Neural cell (in vitro differentiated cells): ENCODE measurements at regions not wholly inside any gene's neighbourhood (a gene's known extent, or its start where the extent isn't known, plus 50 kb on each side); places are given as distances from the start of the nearest gene placed in this dataset.

ENCODE experiments used
- H2AFZ ChIP-seq: fragments of 200-600, 300-800 bp; sonication (generic), shearing (Covaris generic); 2 replicates; pipeline ENCODE4 v1.6.0; 2014; ENCODE audit warnings: low read depth, mild to moderate bottlenecking, antibody characterized with exemption, low read length, moderate library complexity
- H3F3A ChIP-seq: fragments of 200-600 bp; shearing (Covaris generic); 2 replicates; pipeline ENCODE4 v1.6.1; 2016; ENCODE audit warnings: mild to moderate bottlenecking, moderate library complexity, mixed read lengths, antibody characterized with exemption, low read length; ENCODE audit not compliant: insufficient read depth, poor library complexity, severe bottlenecking
- H3K27ac ChIP-seq: fragments of 200-600, 300-800 bp; sonication (generic), shearing (Covaris generic); 2 replicates; pipeline ENCODE4 v1.5.1; 2014; ENCODE audit warnings: mild to moderate bottlenecking, low read length, moderate library complexity
- H3K27me3 ChIP-seq: fragments of 300-800, 200-600 bp; sonication (generic), shearing (Covaris generic); 2 replicates; pipeline ENCODE4 v1.6.0; 2014; ENCODE audit warnings: mild to moderate bottlenecking, low read depth, low read length, moderate library complexity; ENCODE audit not compliant: insufficient read depth
- H3K36me3 ChIP-seq: fragments of 300-800, 200-600 bp; sonication (generic), shearing (Covaris generic); 2 replicates; pipeline ENCODE4 v1.5.1; 2014; ENCODE audit warnings: mild to moderate bottlenecking, antibody characterized with exemption, low read length, moderate library complexity; ENCODE audit not compliant: insufficient read depth
- H3K4me2 ChIP-seq: fragments of 300-800, 200-600 bp; sonication (generic), shearing (Covaris generic); 2 replicates; pipeline ENCODE4 v1.6.0; 2014; ENCODE audit warnings: mild to moderate bottlenecking, low read length
- H3K4me3 ChIP-seq: fragments of 300-800, 200-600 bp; sonication (generic), shearing (Covaris generic); 2 replicates; pipeline ENCODE4 v1.5.1; 2014; ENCODE audit warnings: mild to moderate bottlenecking, low read length, moderate library complexity
- H3K79me2 ChIP-seq: fragments of 200-600 bp; shearing (Covaris generic); replicated peaks from 2 replicates; pipeline ENCODE4 v1.6.0; 2014; ENCODE audit warnings: mild to moderate bottlenecking, low read length, moderate library complexity; ENCODE audit not compliant: insufficient read depth
- H3K9ac ChIP-seq: fragments of 300-800, 200-600 bp; sonication (generic), shearing (Covaris generic); 2 replicates; pipeline ENCODE4 v1.6.1; 2016; ENCODE audit warnings: mild to moderate bottlenecking, low read length, mixed read lengths
- H3K9me2 ChIP-seq: fragments of 200-600 bp; shearing (Covaris generic); 2 replicates; pipeline ENCODE4 v1.6.1; 2016; ENCODE audit warnings: mild to moderate bottlenecking, low read length, mixed read lengths; ENCODE audit not compliant: insufficient read depth
- H3K9me3 ChIP-seq: fragments of 200-600, 300-800 bp; sonication (generic), shearing (Covaris generic); 2 replicates; pipeline ENCODE4 v1.6.1; 2016; ENCODE audit warnings: mild to moderate bottlenecking, mixed run types, low read length, moderate library complexity, mixed read lengths
- H4K20me1 ChIP-seq: fragments of 200-600 bp; shearing (Covaris generic); 2 replicates; pipeline ENCODE4 v1.6.1; 2016; ENCODE audit warnings: mild to moderate bottlenecking, mixed run types; ENCODE audit not compliant: insufficient read depth
- EP300 ChIP-seq: fragments of 450-650 bp; conservative IDR thresholded peaks from 2 replicates; pipeline ENCODE4 v1.6.1; 2014; ENCODE audit warnings: antibody characterized with exemption, mild to moderate bottlenecking, moderate library complexity; ENCODE audit not compliant: poor library complexity, severe bottlenecking
- EZH2 ChIP-seq: fragments of 200-600, 300-800 bp; shearing (Covaris generic), sonication (generic); IDR thresholded peaks from 2 replicates; pipeline ENCODE4 v1.6.1; 2014; ENCODE audit warnings: antibody characterized with exemption, low read length, borderline replicate concordance, mild to moderate bottlenecking; ENCODE audit not compliant: insufficient read depth, poor library complexity, severe bottlenecking
- MXI1 ChIP-seq: fragments of 450-650 bp; conservative IDR thresholded peaks from 2 replicates; pipeline ENCODE4 v1.6.1; 2014; ENCODE audit warnings: antibody characterized with exemption, mild to moderate bottlenecking; ENCODE audit not compliant: poor library complexity, severe bottlenecking
- POLR2AphosphoS5 ChIP-seq: IDR thresholded peaks from 2 replicates; pipeline ENCODE4 v1.6.1; 2012
- RAD21 ChIP-seq: fragments of 450-650 bp; conservative IDR thresholded peaks from 2 replicates; pipeline ENCODE4 v1.6.1; 2014; ENCODE audit warnings: antibody characterized with exemption, mild to moderate bottlenecking, moderate library complexity
- SMC3 ChIP-seq: fragments of 450-650 bp; conservative IDR thresholded peaks from 2 replicates; pipeline ENCODE4 v1.6.1; 2014; ENCODE audit warnings: antibody characterized with exemption, mild to moderate bottlenecking, moderate library complexity; ENCODE audit not compliant: poor library complexity
- TAF1 ChIP-seq: IDR thresholded peaks from 2 replicates; pipeline ENCODE4 v1.6.1; 2012; ENCODE audit warnings: low read depth
- TF ChIP-seq, protein P1 (sequence below): fragments of 450-650 bp; IDR thresholded peaks from 2 replicates; pipeline ENCODE4 v1.5.1; 2014; ENCODE audit warnings: antibody characterized with exemption, mild to moderate bottlenecking, moderate library complexity; ENCODE audit not compliant: poor library complexity, severe bottlenecking
- TF ChIP-seq, protein P2 (sequence below): IDR thresholded peaks from 2 replicates; pipeline ENCODE4 v1.6.1; 2012; ENCODE audit warnings: borderline replicate concordance

DNA sequence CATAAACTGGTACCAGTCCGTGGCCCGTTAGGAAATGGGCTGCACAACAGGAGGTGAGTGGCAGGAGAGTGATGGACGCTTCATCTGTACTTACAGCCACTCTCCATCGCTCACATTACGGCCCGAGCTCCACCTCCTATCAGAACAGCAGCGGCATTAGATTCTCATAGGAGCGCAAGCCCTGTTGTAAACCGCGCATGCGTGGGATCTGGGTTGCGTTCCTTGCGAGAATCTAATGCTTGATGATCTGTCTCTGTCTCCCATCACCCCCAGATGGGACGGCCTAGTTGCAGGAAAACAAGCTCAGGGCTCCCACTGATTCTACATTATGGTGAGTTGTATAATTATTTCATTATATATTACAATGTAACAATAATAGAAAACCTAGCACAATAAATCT lies 480.4 kb downstream of the CCDC171 start:
- no peaks in the 10 kb centered on the region for H3K9me2 ChIP-seq
- H3K27ac ChIP-seq = no peak overlapping the region
- no peaks in the 10 kb centered on the region for H3K9me3 ChIP-seq
- H2AFZ ChIP-seq = no peak overlapping the region
- no peak overlapping the region for H3K4me2 ChIP-seq
- H3F3A ChIP-seq = no peaks in the 10 kb centered on the region
- H3K36me3 ChIP-seq = no peaks in the 10 kb centered on the region
- H3K9ac ChIP-seq = no peak overlapping the region
- no peaks in the 10 kb centered on the region for H4K20me1 ChIP-seq
- H3K27me3 ChIP-seq = no peaks in the 10 kb centered on the region
- no peaks in the 10 kb centered on the region for H3K79me2 ChIP-seq
- no peak for TF ChIP-seq TAF1
- TF ChIP-seq, protein P1, sequence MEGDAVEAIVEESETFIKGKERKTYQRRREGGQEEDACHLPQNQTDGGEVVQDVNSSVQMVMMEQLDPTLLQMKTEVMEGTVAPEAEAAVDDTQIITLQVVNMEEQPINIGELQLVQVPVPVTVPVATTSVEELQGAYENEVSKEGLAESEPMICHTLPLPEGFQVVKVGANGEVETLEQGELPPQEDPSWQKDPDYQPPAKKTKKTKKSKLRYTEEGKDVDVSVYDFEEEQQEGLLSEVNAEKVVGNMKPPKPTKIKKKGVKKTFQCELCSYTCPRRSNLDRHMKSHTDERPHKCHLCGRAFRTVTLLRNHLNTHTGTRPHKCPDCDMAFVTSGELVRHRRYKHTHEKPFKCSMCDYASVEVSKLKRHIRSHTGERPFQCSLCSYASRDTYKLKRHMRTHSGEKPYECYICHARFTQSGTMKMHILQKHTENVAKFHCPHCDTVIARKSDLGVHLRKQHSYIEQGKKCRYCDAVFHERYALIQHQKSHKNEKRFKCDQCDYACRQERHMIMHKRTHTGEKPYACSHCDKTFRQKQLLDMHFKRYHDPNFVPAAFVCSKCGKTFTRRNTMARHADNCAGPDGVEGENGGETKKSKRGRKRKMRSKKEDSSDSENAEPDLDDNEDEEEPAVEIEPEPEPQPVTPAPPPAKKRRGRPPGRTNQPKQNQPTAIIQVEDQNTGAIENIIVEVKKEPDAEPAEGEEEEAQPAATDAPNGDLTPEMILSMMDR = no peak
- TF ChIP-seq, protein P2, sequence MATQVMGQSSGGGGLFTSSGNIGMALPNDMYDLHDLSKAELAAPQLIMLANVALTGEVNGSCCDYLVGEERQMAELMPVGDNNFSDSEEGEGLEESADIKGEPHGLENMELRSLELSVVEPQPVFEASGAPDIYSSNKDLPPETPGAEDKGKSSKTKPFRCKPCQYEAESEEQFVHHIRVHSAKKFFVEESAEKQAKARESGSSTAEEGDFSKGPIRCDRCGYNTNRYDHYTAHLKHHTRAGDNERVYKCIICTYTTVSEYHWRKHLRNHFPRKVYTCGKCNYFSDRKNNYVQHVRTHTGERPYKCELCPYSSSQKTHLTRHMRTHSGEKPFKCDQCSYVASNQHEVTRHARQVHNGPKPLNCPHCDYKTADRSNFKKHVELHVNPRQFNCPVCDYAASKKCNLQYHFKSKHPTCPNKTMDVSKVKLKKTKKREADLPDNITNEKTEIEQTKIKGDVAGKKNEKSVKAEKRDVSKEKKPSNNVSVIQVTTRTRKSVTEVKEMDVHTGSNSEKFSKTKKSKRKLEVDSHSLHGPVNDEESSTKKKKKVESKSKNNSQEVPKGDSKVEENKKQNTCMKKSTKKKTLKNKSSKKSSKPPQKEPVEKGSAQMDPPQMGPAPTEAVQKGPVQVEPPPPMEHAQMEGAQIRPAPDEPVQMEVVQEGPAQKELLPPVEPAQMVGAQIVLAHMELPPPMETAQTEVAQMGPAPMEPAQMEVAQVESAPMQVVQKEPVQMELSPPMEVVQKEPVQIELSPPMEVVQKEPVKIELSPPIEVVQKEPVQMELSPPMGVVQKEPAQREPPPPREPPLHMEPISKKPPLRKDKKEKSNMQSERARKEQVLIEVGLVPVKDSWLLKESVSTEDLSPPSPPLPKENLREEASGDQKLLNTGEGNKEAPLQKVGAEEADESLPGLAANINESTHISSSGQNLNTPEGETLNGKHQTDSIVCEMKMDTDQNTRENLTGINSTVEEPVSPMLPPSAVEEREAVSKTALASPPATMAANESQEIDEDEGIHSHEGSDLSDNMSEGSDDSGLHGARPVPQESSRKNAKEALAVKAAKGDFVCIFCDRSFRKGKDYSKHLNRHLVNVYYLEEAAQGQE = no peak
- no peak for TF ChIP-seq EZH2
- TF ChIP-seq EP300 = no peak
- no peak for TF ChIP-seq POLR2AphosphoS5
- TF ChIP-seq MXI1 = no peak
- TF ChIP-seq SMC3 = no peak
- no peak for TF ChIP-seq RAD21
- no peak overlapping the region for H3K4me3 ChIP-seq

DNA sequence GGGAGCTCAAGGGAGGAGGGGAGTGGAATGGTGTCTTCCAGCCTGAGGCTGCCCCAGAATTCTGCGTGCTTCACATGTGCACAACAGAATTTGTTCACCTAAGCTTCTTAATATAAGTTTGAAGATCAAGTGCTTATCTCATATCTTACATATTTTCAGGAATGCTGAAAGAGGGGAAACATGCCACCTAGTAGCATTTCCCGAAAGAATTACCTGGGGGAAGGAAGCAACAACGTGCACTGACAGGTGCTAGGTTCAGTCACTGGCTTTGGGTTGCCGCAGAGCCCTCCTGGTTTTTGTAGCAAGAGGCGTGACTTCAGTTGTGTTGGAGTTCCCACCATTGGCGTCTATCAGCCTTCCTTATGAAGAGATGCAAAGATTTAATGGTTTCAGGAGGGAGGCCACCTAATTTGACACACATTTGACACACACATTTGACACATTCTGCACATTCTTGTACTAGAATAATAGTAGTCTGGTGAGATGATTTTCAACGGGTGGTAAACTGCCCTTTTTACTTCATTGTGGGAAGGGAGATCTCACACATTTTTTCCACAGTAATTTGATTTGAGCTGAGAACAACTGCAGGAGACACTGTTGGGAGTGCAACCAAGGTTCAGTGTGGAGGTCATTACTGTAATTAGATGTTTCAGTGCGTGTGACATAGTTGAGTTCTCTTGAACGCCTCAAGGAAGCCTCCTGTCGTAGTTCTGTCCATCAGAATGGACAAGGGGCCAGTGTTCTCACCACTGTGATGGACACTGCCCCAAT lies 481.3 kb downstream of the CCDC171 start:
- H3K9me3 ChIP-seq = no peaks in the 10 kb centered on the region
- TF ChIP-seq, protein P1 = no peak
- TF ChIP-seq MXI1 (no peak), EP300 (no peak), TAF1 (no peak), RAD21 (no peak)
- TF ChIP-seq, protein P2 = no peak
- no peaks in the 10 kb centered on the region for H3K27me3 ChIP-seq
- H3K79me2 ChIP-seq = no peaks in the 10 kb centered on the region
- no peaks in the 10 kb centered on the region for H3K36me3 ChIP-seq
- no peaks in the 10 kb centered on the region for H4K20me1 ChIP-seq
- H3F3A ChIP-seq = no peaks in the 10 kb centered on the region
- no peak overlapping the region for H3K4me2 ChIP-seq
- H3K4me3 ChIP-seq = no peak overlapping the region
- H3K9ac ChIP-seq = no peak overlapping the region
- H3K9me2 ChIP-seq = no peaks in the 10 kb centered on the region
- H3K27ac ChIP-seq = no peak overlapping the region
- no peak overlapping the region for H2AFZ ChIP-seq
